ENCODE measurements at regions not wholly inside any gene's neighbourhood (a gene's known extent, or its start where the extent isn't known, plus 50 kb on each side); places are given as distances from the start of the nearest gene placed in this dataset.

GRCh38 chr7:53604201-53604600 is 568.8 kb downstream of the POM121L12 start:
- no peaks in the 10 kb centered on the region for H3K36me3 Mint-ChIP-seq (ENCODE audit: insufficient read depth, unreplicated experiment)
- no peak for TF ChIP-seq CTCF (IDR thresholded peaks at IDR 0.05; ENCODE audit: unreplicated experiment)
- no peaks in the 10 kb centered on the region for H3K4me1 Mint-ChIP-seq (ENCODE audit: low read depth, unreplicated experiment)
- H3K9me3 Mint-ChIP-seq (ENCODE audit: low read depth, unreplicated experiment): peaks cover 18% of the 10 kb centered on the region
- intact Hi-C loops (cut with micrococcal nuclease; ENCODE audit: unreplicated experiment): no loop called here
- no peak for DNase-seq
- H3K27ac Mint-ChIP-seq (ENCODE audit: unreplicated experiment): no peak overlapping the region
- H3K27me3 Mint-ChIP-seq (ENCODE audit: unreplicated experiment): no peaks in the 10 kb centered on the region
- CTCF ChIA-PET: no interaction called here
- H3K4me3 Mint-ChIP-seq (ENCODE audit: low read depth, unreplicated experiment): no peak overlapping the region
- BruUV-seq (replicated peaks): no TSS peak

- intact Hi-C loops (cut with micrococcal nuclease; ENCODE audit: unreplicated experiment): no loop called here
These were observed 572.5 kb downstream of the POM121L12 start for GRCh38 chr7:53607961-53608360.

GRCh38 chr7:53609185-53609584 is 573.8 kb downstream of the POM121L12 start:
- H3K27ac Mint-ChIP-seq (ENCODE audit: unreplicated experiment): no peak overlapping the region

More at GRCh38 chr7:53607961-53608360, 572.5 kb downstream of the POM121L12 start:
- Mint-ChIP-seq H3K27ac (ENCODE audit: unreplicated experiment) (no peak overlapping the region), H3K9me3 (ENCODE audit: low read depth, unreplicated experiment) (peaks cover 9% of the 10 kb centered on the region), H3K27me3 (ENCODE audit: unreplicated experiment) (no peaks in the 10 kb centered on the region), H3K4me3 (ENCODE audit: low read depth, unreplicated experiment) (no peak overlapping the region), H3K36me3 (ENCODE audit: insufficient read depth, unreplicated experiment) (no peaks in the 10 kb centered on the region), H3K4me1 (ENCODE audit: low read depth, unreplicated experiment) (no peaks in the 10 kb centered on the region)
- no peak for DNase-seq
- no peak for TF ChIP-seq CTCF (IDR thresholded peaks at IDR 0.05; ENCODE audit: unreplicated experiment)
- no TSS peak for BruUV-seq (replicated peaks)
- CTCF ChIA-PET: no interaction called here

GRCh38 chr7:53611043-53611442 is 575.6 kb downstream of the POM121L12 start:
- CTCF ChIA-PET: interaction anchor here (0.6 kb wide), 1 partner anchor 1263 kb away, joined by 5 read pairs; no protein-coding TSS in a partner anchor
- Mint-ChIP-seq H3K36me3 (ENCODE audit: insufficient read depth, unreplicated experiment) (no peaks in the 10 kb centered on the region), H3K27ac (ENCODE audit: unreplicated experiment) (no peak overlapping the region), H3K4me3 (ENCODE audit: low read depth, unreplicated experiment) (no peak overlapping the region), H3K27me3 (ENCODE audit: unreplicated experiment) (no peaks in the 10 kb centered on the region), H3K9me3 (ENCODE audit: low read depth, unreplicated experiment) (peaks cover 13% of the 10 kb centered on the region), H3K4me1 (ENCODE audit: low read depth, unreplicated experiment) (no peaks in the 10 kb centered on the region)
- no peak for TF ChIP-seq CTCF (IDR thresholded peaks at IDR 0.05; ENCODE audit: unreplicated experiment)
- no TSS peak for BruUV-seq (replicated peaks)
- DNase-seq: no peak
- intact Hi-C loops (cut with micrococcal nuclease; ENCODE audit: unreplicated experiment): no loop called here

More at GRCh38 chr7:53609185-53609584, 573.8 kb downstream of the POM121L12 start:
- H3K27me3 Mint-ChIP-seq (ENCODE audit: unreplicated experiment): no peaks in the 10 kb centered on the region
- no TSS peak for BruUV-seq (replicated peaks)
- no peaks in the 10 kb centered on the region for H3K36me3 Mint-ChIP-seq (ENCODE audit: insufficient read depth, unreplicated experiment)
- no peak for TF ChIP-seq CTCF (IDR thresholded peaks at IDR 0.05; ENCODE audit: unreplicated experiment)
- intact Hi-C loops (cut with micrococcal nuclease; ENCODE audit: unreplicated experiment): no loop called here
- no peaks in the 10 kb centered on the region for H3K4me1 Mint-ChIP-seq (ENCODE audit: low read depth, unreplicated experiment)
- H3K9me3 Mint-ChIP-seq (ENCODE audit: low read depth, unreplicated experiment): peaks cover 12% of the 10 kb centered on the region
- CTCF ChIA-PET: no interaction called here
- DNase-seq: no peak
- H3K4me3 Mint-ChIP-seq (ENCODE audit: low read depth, unreplicated experiment): no peak overlapping the region
